ENCODE measurements at regions not wholly inside any gene's neighbourhood (a gene's known extent, or its start where the extent isn't known, plus 50 kb on each side); places are given as distances from the start of the nearest gene placed in this dataset.

GRCh38 chr20:52722926-52723688 lies 249.1 kb upstream of the TSHZ2 start:
- DNase-seq: no peak

GRCh38 chr20:52708137-52708536 lies 264.0 kb upstream of the TSHZ2 start:
- no peak for DNase-seq

GRCh38 chr20:52704553-52704952 lies 267.6 kb upstream of the TSHZ2 start:
- DNase-seq: no peak

- peak; percentile 79 for DNase-seq
These were observed 283.8 kb upstream of the TSHZ2 start for GRCh38 chr20:52688345-52688744.

- peak; percentile 70 for DNase-seq
These were observed 287.3 kb upstream of the TSHZ2 start for GRCh38 chr20:52684905-52685304.

- DNase-seq: peak; percentile 27
These were observed 288.0 kb upstream of the TSHZ2 start for GRCh38 chr20:52684176-52684575.

- DNase-seq: no peak
These were observed 288.4 kb upstream of the TSHZ2 start for GRCh38 chr20:52683761-52684160.

- no peak for DNase-seq
These were observed 289.9 kb upstream of the TSHZ2 start for GRCh38 chr20:52682237-52682636.

- no peak for DNase-seq
These were observed 290.9 kb upstream of the TSHZ2 start for GRCh38 chr20:52681288-52681687.

GRCh38 chr20:52677216-52677615 lies 294.9 kb upstream of the TSHZ2 start:
- no peak for DNase-seq

GRCh38 chr20:52676283-52676995 lies 295.7 kb upstream of the TSHZ2 start:
- DNase-seq: peak; percentile 5

GRCh38 chr20:52675375-52675774 lies 296.8 kb upstream of the TSHZ2 start:
- DNase-seq: no peak

- DNase-seq: no peak
These were observed 303.5 kb upstream of the TSHZ2 start for GRCh38 chr20:52668626-52669025.

GRCh38 chr20:52667358-52667757 lies 304.8 kb upstream of the TSHZ2 start:
- no peak for DNase-seq

GRCh38 chr20:52665441-52665840 lies 306.7 kb upstream of the TSHZ2 start:
- no peak for DNase-seq

- DNase-seq: no peak
These were observed 316.8 kb upstream of the TSHZ2 start for GRCh38 chr20:52655395-52655794.

- no peak for DNase-seq
These were observed 317.6 kb upstream of the TSHZ2 start for GRCh38 chr20:52654567-52654966.

GRCh38 chr20:52652271-52652670 lies 319.9 kb upstream of the TSHZ2 start:
- no peak for DNase-seq

GRCh38 chr20:52649727-52650126 lies 322.4 kb upstream of the TSHZ2 start:
- no peak for DNase-seq

GRCh38 chr20:52645822-52646221 lies 326.3 kb upstream of the TSHZ2 start:
- no peak for DNase-seq

GRCh38 chr20:52643034-52643433 lies 329.1 kb upstream of the TSHZ2 start:
- DNase-seq: no peak

- DNase-seq: no peak
These were observed 335.0 kb upstream of the TSHZ2 start for GRCh38 chr20:52637201-52637600.

- DNase-seq: no peak
These were observed 340.7 kb upstream of the TSHZ2 start for GRCh38 chr20:52631469-52631868.

- DNase-seq: no peak
These were observed 342.0 kb upstream of the TSHZ2 start for GRCh38 chr20:52630138-52630537.

- DNase-seq: peak; percentile 74
These were observed 347.9 kb upstream of the TSHZ2 start for GRCh38 chr20:52624281-52624680.
